Sciatic nerve (tissue), 2 donors: ENCODE measurements at regions not wholly inside any gene's neighbourhood (a gene's known extent, or its start where the extent isn't known, plus 50 kb on each side); places are given as distances from the start of the nearest gene placed in this dataset.
"Not testable (repeated sequence)": the region's sequence is repeated elsewhere in the genome, so short reads cannot be mapped to it uniquely, and the experiment has no call there.

Experiments used
- ATAC-seq: fragments of 200-7000 bp; cut with Tn5 transposase; one replicate; pipeline ENCODE4 v1.9.1; 2020; ENCODE audit warnings: mild to moderate bottlenecking, moderate library complexity
- DNase-seq: peaks from one replicate; pipeline ENCODE4 v3.0.0-alpha.2; 2020; ENCODE audit warnings: low spot score
- intact Hi-C: fragments of 100-400 bp; cut with DNase I; formaldehyde crosslinking; loops from one replicate; pipeline ENCODE4 v1.14.2; 2022
- donor health status: DM: no; HTN: no; CAD: no.
- donor health status: DM: no; HTN: no; CAD: no.

- DNase-seq (no peak), ATAC-seq (no peak)
- intact Hi-C loops: no loop called here
Observed at GRCh38 chr13:80533175-80533574, 192.2 kb upstream of the SPRY2 start.

GRCh38 chr13:80530902-80531301, 190.0 kb upstream of the SPRY2 start:
- intact Hi-C loops: no loop called here
- no peak for DNase-seq
- ATAC-seq: no peak

- intact Hi-C loops: no loop called here
- ATAC-seq: no peak
- no peak for DNase-seq
Observed at GRCh38 chr13:80530191-80530590, 189.3 kb upstream of the SPRY2 start.

- DNase-seq (no peak), ATAC-seq (no peak)
- intact Hi-C loops: no loop called here
Observed at GRCh38 chr13:80529734-80530133, 188.8 kb upstream of the SPRY2 start.

- intact Hi-C loops: no loop called here
- ATAC-seq: no peak
- DNase-seq: no peak
Observed at GRCh38 chr13:80528733-80529132, 187.8 kb upstream of the SPRY2 start.

- no peak for ATAC-seq
- no peak for DNase-seq
- intact Hi-C loops: no loop called here
Observed at GRCh38 chr13:80527400-80527799, 186.5 kb upstream of the SPRY2 start.

GRCh38 chr13:80524447-80525215, 183.7 kb upstream of the SPRY2 start:
- ATAC-seq (no peak), DNase-seq (no peak)
- intact Hi-C loops: no loop called here

GRCh38 chr13:80523134-80523533, 182.2 kb upstream of the SPRY2 start:
- DNase-seq (no peak), ATAC-seq (no peak)
- intact Hi-C loops: no loop called here

- DNase-seq, ATAC-seq, intact Hi-C loops: not testable (repeated sequence)
Observed at GRCh38 chr13:80522463-80522862, 181.5 kb upstream of the SPRY2 start.

GRCh38 chr13:80516818-80517348, 176.0 kb upstream of the SPRY2 start:
- DNase-seq: no peak
- no peak for ATAC-seq
- intact Hi-C loops: no loop called here

- DNase-seq (no peak), ATAC-seq (no peak)
- intact Hi-C loops: no loop called here
Observed at GRCh38 chr13:80515296-80515695, 174.4 kb upstream of the SPRY2 start.

- no peak for ATAC-seq
- DNase-seq: no peak
- intact Hi-C loops: no loop called here
Observed at GRCh38 chr13:80513196-80513595, 172.3 kb upstream of the SPRY2 start.

GRCh38 chr13:80510686-80511085, 169.8 kb upstream of the SPRY2 start:
- no peak for ATAC-seq
- DNase-seq: no peak
- intact Hi-C loops: no loop called here

GRCh38 chr13:80509264-80509663, 168.3 kb upstream of the SPRY2 start:
- ATAC-seq: no peak
- intact Hi-C loops: no loop called here

GRCh38 chr13:80508031-80508430, 167.1 kb upstream of the SPRY2 start:
- DNase-seq (no peak), ATAC-seq (no peak)
- intact Hi-C loops: no loop called here

More at GRCh38 chr13:80509264-80509663, 168.3 kb upstream of the SPRY2 start:
- DNase-seq: no peak

- DNase-seq (no peak), ATAC-seq (peak; percentile 13)
- intact Hi-C loops: no loop called here
Observed at GRCh38 chr13:80504453-80504852, 163.5 kb upstream of the SPRY2 start.

GRCh38 chr13:80502359-80502758, 161.4 kb upstream of the SPRY2 start:
- intact Hi-C loops: no loop called here
- DNase-seq: no peak
- ATAC-seq: no peak

- no peak for ATAC-seq
- no peak for DNase-seq
- intact Hi-C loops: no loop called here
Observed at GRCh38 chr13:80501556-80501955, 160.6 kb upstream of the SPRY2 start.

- intact Hi-C loops: no loop called here
- ATAC-seq (no peak), DNase-seq (no peak)
Observed at GRCh38 chr13:80499536-80500290, 158.8 kb upstream of the SPRY2 start.

- DNase-seq (no peak), ATAC-seq (no peak)
- intact Hi-C loops: no loop called here
Observed at GRCh38 chr13:80498433-80498832, 157.5 kb upstream of the SPRY2 start.
